ENCODE measurements at regions not wholly inside any gene's neighbourhood (a gene's known extent, or its start where the extent isn't known, plus 50 kb on each side); places are given as distances from the start of the nearest gene placed in this dataset.
"Not testable (repeated sequence)": the region's sequence is repeated elsewhere in the genome, so short reads cannot be mapped to it uniquely, and the experiment has no call there.

DNA sequence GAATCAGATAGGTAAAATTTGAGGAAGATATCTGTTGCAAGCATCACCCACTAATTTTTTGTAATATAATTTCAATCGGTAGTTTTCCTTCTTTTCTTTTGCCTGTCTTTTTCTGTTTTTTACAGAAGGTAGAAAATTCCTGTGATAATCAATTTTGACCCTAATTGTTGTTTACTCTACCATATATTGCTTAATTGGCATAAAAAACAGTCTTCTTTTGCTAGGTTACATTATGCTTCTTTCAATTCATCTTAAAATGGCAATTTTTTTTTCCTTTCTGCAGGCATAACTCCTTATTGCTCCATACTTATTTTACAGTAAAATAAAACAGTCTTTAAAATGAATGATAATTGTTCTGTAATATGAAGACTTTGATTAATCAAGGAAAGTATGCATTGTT lies 286.2 kb upstream of the LRP1B start:
- no peak overlapping the region for H3K27ac ChIP-seq
- no peaks in the 10 kb centered on the region for H3K4me1 ChIP-seq
- H3K9me3 ChIP-seq, result no peaks in the 10 kb centered on the region
- 86 to 90% (median 89%) methylated on average over 1 of the region's 1 CpG for WGBS, 3 donors
- intact Hi-C loops (cut with DNase I), result no loop called here
- TF ChIP-seq, protein P1, sequence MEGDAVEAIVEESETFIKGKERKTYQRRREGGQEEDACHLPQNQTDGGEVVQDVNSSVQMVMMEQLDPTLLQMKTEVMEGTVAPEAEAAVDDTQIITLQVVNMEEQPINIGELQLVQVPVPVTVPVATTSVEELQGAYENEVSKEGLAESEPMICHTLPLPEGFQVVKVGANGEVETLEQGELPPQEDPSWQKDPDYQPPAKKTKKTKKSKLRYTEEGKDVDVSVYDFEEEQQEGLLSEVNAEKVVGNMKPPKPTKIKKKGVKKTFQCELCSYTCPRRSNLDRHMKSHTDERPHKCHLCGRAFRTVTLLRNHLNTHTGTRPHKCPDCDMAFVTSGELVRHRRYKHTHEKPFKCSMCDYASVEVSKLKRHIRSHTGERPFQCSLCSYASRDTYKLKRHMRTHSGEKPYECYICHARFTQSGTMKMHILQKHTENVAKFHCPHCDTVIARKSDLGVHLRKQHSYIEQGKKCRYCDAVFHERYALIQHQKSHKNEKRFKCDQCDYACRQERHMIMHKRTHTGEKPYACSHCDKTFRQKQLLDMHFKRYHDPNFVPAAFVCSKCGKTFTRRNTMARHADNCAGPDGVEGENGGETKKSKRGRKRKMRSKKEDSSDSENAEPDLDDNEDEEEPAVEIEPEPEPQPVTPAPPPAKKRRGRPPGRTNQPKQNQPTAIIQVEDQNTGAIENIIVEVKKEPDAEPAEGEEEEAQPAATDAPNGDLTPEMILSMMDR (IDR thresholded peaks at IDR 0.05), result no peak
- ATAC-seq (no peak), DNase-seq (no peak)
- no peaks in the 10 kb centered on the region for H3K27me3 ChIP-seq (ENCODE audit: insufficient read depth in 3 of 3, low read length in 2 of 3)
- no peak overlapping the region for H3K4me3 ChIP-seq
- no peaks in the 10 kb centered on the region for H3K36me3 ChIP-seq (ENCODE audit: insufficient read depth in 1 of 2, low read depth in 1 of 2)

DNA sequence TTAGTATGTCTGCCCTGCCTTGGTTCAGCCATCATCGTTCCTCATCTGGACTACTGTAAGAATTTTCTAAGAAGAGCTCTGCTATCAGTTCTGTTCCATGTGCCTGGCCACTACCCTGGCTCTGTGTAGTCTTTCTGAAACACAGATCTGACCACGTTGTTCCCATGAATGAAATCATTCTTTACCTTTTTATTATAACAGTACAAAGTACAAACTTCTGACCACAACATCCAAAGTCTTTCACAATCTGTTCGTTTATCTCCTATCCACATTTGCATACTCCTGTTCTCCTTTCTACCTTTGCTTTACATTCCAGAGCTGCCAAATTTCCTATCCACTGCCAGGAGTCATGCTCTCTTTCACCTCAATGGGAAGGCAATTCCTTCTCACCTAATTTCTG lies 284.6 kb upstream of the LRP1B start:
- 75 to 87% (median 85%) methylated on average over 3 of the region's 3 CpGs for WGBS, 3 donors
- TF ChIP-seq, protein P1 (IDR thresholded peaks at IDR 0.05), result no peak
- Histone ChIP-seq H3K27me3 (ENCODE audit: insufficient read depth in 3 of 3, low read length in 2 of 3) (no peaks in the 10 kb centered on the region), H3K9me3 (no peaks in the 10 kb centered on the region), H3K4me3 (no peak overlapping the region), H3K4me1 (no peaks in the 10 kb centered on the region), H3K27ac (no peak overlapping the region), H3K36me3 (ENCODE audit: insufficient read depth in 1 of 2, low read depth in 1 of 2) (no peaks in the 10 kb centered on the region)
- ATAC-seq (no peak), DNase-seq (no peak)
- intact Hi-C loops (cut with DNase I), result no loop called here

DNA sequence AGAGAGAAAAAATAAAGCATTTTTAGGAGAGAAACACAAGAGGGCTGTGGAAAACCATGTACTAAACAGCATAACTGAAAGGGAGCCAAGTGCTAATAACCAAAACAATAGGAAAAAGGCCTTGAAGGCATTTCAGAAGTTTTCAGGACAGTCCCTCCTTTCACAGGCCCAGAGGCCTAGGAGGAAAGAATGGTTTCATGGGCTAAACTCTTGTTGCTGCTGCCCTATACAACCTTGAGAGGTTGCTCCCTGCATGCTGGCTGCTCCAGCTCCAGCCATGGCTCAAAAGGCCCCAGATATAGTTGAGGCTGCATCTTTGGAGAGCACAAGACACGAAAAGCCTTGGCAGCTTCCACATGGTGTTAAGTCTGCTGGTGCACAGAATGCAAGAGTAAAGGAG lies 267.4 kb upstream of the LRP1B start:
- Histone ChIP-seq H3K27ac (no peak overlapping the region), H3K4me3 (no peak overlapping the region), H3K4me1 (no peaks in the 10 kb centered on the region), H3K36me3 (ENCODE audit: insufficient read depth in 1 of 2, low read depth in 1 of 2) (no peaks in the 10 kb centered on the region), H3K9me3 (peaks cover 7% of the 10 kb centered on the region), H3K27me3 (ENCODE audit: insufficient read depth in 3 of 3, low read length in 2 of 3) (no peaks in the 10 kb centered on the region)
- ATAC-seq (no peak), DNase-seq (no peak)
- 50 to 93% (median 84%) methylated on average over 1 of the region's 1 CpG for WGBS, 3 donors
- TF ChIP-seq, protein P1 (IDR thresholded peaks at IDR 0.05), result no peak
- intact Hi-C loops (cut with DNase I), result no loop called here

- Histone ChIP-seq H3K4me3 (no peak overlapping the region), H3K9me3 (no peaks in the 10 kb centered on the region), H3K36me3 (ENCODE audit: insufficient read depth in 1 of 2, low read depth in 1 of 2) (no peaks in the 10 kb centered on the region), H3K27me3 (ENCODE audit: insufficient read depth in 3 of 3, low read length in 2 of 3) (no peaks in the 10 kb centered on the region), H3K27ac (no peak overlapping the region), H3K4me1 (no peaks in the 10 kb centered on the region)
- WGBS, 3 donors, result 58 to 92% (median 89%) methylated on average over 1 of the region's 1 CpG
- intact Hi-C loops (cut with DNase I), result no loop called here
- DNase-seq, result no peak
- no peak for ATAC-seq
- TF ChIP-seq, protein P1 (IDR thresholded peaks at IDR 0.05), result no peak
Measured at GRCh38 chr2:142395291-142395690, 264.5 kb upstream of the LRP1B start.

- DNase-seq (no peak), ATAC-seq (no peak)
- H3K9me3 ChIP-seq, result no peaks in the 10 kb centered on the region
- H3K36me3 ChIP-seq (ENCODE audit: insufficient read depth in 1 of 2, low read depth in 1 of 2), result no peaks in the 10 kb centered on the region
- H3K27ac ChIP-seq, result no peak overlapping the region
- no peaks in the 10 kb centered on the region for H3K27me3 ChIP-seq (ENCODE audit: insufficient read depth in 3 of 3, low read length in 2 of 3)
- no peaks in the 10 kb centered on the region for H3K4me1 ChIP-seq
- no peak overlapping the region for H3K4me3 ChIP-seq
- intact Hi-C loops (cut with DNase I), result no loop called here
- TF ChIP-seq, protein P1 (IDR thresholded peaks at IDR 0.05), result no peak
Measured at GRCh38 chr2:142380372-142380771, 249.6 kb upstream of the LRP1B start.

DNA sequence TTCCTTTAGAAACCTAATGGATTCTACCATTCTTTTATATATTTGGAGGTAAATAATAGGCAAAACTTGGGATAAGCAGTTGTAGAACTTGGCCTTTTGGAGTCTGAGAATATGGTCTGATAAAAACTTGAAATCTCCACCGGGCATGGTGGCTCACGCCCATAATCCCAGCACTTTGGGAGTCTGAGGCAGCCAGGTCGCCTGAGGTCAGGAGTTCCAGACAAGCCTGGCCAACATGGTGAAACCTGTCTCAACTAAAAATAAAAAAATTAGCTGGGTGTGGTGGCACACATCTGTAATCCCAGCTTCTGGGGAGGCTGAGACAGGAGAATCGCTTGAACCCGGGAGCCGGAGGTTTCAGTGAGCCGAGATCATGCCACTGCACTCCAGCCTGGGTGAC lies 231.3 kb upstream of the LRP1B start:
- DNase-seq; H3K27ac ChIP-seq; H3K4me1 ChIP-seq; intact Hi-C loops (cut with DNase I); H3K27me3 ChIP-seq (ENCODE audit: insufficient read depth in 3 of 3, low read length in 2 of 3); H3K9me3 ChIP-seq; H3K36me3 ChIP-seq (ENCODE audit: insufficient read depth in 1 of 2, low read depth in 1 of 2); ATAC-seq; H3K4me3 ChIP-seq: not testable (repeated sequence)
- 89 to 95% (median 90%) methylated on average over 7 of the region's 7 CpGs for WGBS, 3 donors
